Astrocyte (in vitro differentiated cells and primary cell): ENCODE measurements at regions not wholly inside any gene's neighbourhood (a gene's known extent, or its start where the extent isn't known, plus 50 kb on each side); places are given as distances from the start of the nearest gene placed in this dataset.

Experiments used
- CTCF ChIP-seq: IDR thresholded peaks from 2 replicates; pipeline ENCODE4 v1.5.1; 2011; ENCODE audit warnings: low read depth, mild to moderate bottlenecking, inconsistent platforms, low read length, moderate library complexity; ENCODE audit not compliant: insufficient read depth
- EZH2 ChIP-seq: IDR thresholded peaks from 2 replicates; pipeline ENCODE4 v1.6.1; 2012; ENCODE audit warnings: mild to moderate bottlenecking, low read length, inconsistent platforms; ENCODE audit not compliant: insufficient read depth

DNA sequence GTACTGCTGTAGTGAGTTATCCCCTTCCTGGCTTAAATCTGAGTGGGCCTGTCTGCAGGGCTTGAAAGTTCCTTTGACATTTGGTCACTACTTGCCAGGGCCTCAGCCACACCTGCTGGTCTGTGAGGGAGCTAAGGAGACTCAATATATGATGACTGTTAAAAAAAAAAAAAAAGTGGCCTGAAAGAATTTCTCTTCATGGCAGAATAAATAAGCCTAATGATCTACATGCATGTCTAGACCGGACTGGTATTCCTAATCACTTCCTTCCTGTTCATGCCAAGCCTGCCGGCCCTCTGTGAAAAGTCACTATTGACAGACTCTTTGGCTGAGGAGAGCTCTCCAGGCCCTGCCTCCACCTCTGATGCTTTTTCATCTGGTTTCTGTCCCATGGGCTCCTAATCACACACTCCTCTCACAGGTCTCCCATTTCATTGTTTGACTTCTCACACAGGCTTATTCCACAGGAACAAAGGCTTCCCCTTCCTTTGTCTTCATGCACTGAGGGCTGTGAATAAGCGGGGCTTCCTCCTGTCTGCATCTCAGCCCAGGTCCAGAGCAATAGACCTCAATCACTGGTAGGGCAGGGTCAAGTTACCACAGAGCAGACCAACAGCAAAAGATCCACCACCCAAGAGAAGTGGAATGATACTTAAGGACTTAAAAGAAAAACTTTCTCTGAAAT, 99.1 kb upstream of the SEC61G start:
- TF ChIP-seq CTCF (no peak), EZH2 (no peak)
